RWPE2 (cell line): ENCODE measurements at regions not wholly inside any gene's neighbourhood (a gene's known extent, or its start where the extent isn't known, plus 50 kb on each side); places are given as distances from the start of the nearest gene placed in this dataset.

Experiments used
- ATAC-seq: fragments of 200-7000 bp; cut with Tn5 transposase; 3 replicates; pipeline ENCODE4 v1.9.1; 2021; ENCODE audit warnings: low read depth
- DNase-seq: peaks from one replicate; pipeline ENCODE4 v3.0.0-alpha.2; 2020; ENCODE audit warnings: low spot score
- H3K27ac ChIP-seq: fragments of 450-650 bp; 2 replicates; pipeline ENCODE4 v1.5.1; 2017; ENCODE audit warnings: mild to moderate bottlenecking; ENCODE audit not compliant: poor library complexity, severe bottlenecking
- H3K27me3 ChIP-seq: fragments of 250-450 bp; sonication (Bioruptor Pico); 2 replicates; pipeline ENCODE4 v1.5.1; 2021; ENCODE audit warnings: mild to moderate bottlenecking, moderate library complexity; ENCODE audit not compliant: insufficient read depth, poor library complexity, severe bottlenecking
- H3K36me3 ChIP-seq: fragments of 250-450 bp; sonication (Bioruptor Pico); 2 replicates; pipeline ENCODE4 v1.5.1; 2020; ENCODE audit warnings: low read depth, mild to moderate bottlenecking, moderate library complexity
- H3K4me1 ChIP-seq: fragments of 250-450 bp; sonication (Bioruptor Pico); 2 replicates; pipeline ENCODE4 v1.5.1; 2021; ENCODE audit warnings: mild to moderate bottlenecking, moderate library complexity; ENCODE audit not compliant: insufficient read depth, poor library complexity, severe bottlenecking
- H3K4me3 ChIP-seq: fragments of 250-450 bp; sonication (Bioruptor Pico); 2 replicates; pipeline ENCODE4 v1.5.1; 2021; ENCODE audit warnings: mild to moderate bottlenecking, moderate library complexity; ENCODE audit not compliant: severe bottlenecking
- H3K9me3 ChIP-seq: fragments of 250-450 bp; sonication (Bioruptor Pico); 2 replicates; pipeline ENCODE4 v1.5.1; 2021; ENCODE audit warnings: mild to moderate bottlenecking, moderate library complexity; ENCODE audit not compliant: severe bottlenecking
- CTCF ChIP-seq: fragments of 450-650 bp; IDR thresholded peaks from one replicate; pipeline ENCODE4 v1.5.1; 2017; ENCODE audit warnings: mild to moderate bottlenecking, moderate library complexity; ENCODE audit not compliant: poor library complexity, severe bottlenecking

- H3K27me3 ChIP-seq: no peaks in the 10 kb centered on the region
- H3K4me1 ChIP-seq: no peaks in the 10 kb centered on the region
- no peak for TF ChIP-seq CTCF
- no peak for DNase-seq
- no peaks in the 10 kb centered on the region for H3K9me3 ChIP-seq
- no peak overlapping the region for H3K4me3 ChIP-seq
- H3K36me3 ChIP-seq: no peaks in the 10 kb centered on the region
- no peak for ATAC-seq
- no peak overlapping the region for H3K27ac ChIP-seq
Observed at GRCh38 chr13:106660746-106661625, 93.0 kb upstream of the ARGLU1 start.

- H3K27me3 ChIP-seq: no peaks in the 10 kb centered on the region
- no peak overlapping the region for H3K27ac ChIP-seq
- H3K36me3 ChIP-seq: no peaks in the 10 kb centered on the region
- H3K4me3 ChIP-seq: no peak overlapping the region
- H3K4me1 ChIP-seq: no peaks in the 10 kb centered on the region
- no peak for DNase-seq
- H3K9me3 ChIP-seq: no peaks in the 10 kb centered on the region
- no peak for ATAC-seq
- TF ChIP-seq CTCF: no peak
Observed at GRCh38 chr13:106657104-106657503, 89.2 kb upstream of the ARGLU1 start.

GRCh38 chr13:106656186-106656585 lies 88.2 kb upstream of the ARGLU1 start:
- ATAC-seq (no peak), DNase-seq (no peak)
- TF ChIP-seq CTCF: no peak
- Histone ChIP-seq H3K27ac (no peak overlapping the region), H3K4me3 (no peak overlapping the region), H3K27me3 (no peaks in the 10 kb centered on the region), H3K9me3 (no peaks in the 10 kb centered on the region), H3K36me3 (no peaks in the 10 kb centered on the region), H3K4me1 (no peaks in the 10 kb centered on the region)

- no peak overlapping the region for H3K4me3 ChIP-seq
- H3K36me3 ChIP-seq: no peaks in the 10 kb centered on the region
- TF ChIP-seq CTCF: no peak
- H3K27ac ChIP-seq: no peak overlapping the region
- H3K27me3 ChIP-seq: no peaks in the 10 kb centered on the region
- H3K4me1 ChIP-seq: no peaks in the 10 kb centered on the region
- DNase-seq: no peak
- no peaks in the 10 kb centered on the region for H3K9me3 ChIP-seq
- ATAC-seq: no peak
Observed at GRCh38 chr13:106651442-106651841, 83.5 kb upstream of the ARGLU1 start.

GRCh38 chr13:106650690-106651205 lies 82.8 kb upstream of the ARGLU1 start:
- no peaks in the 10 kb centered on the region for H3K4me1 ChIP-seq
- H3K36me3 ChIP-seq: no peaks in the 10 kb centered on the region
- TF ChIP-seq CTCF: no peak
- no peak for DNase-seq
- no peak overlapping the region for H3K4me3 ChIP-seq
- no peak for ATAC-seq
- H3K27ac ChIP-seq: no peak overlapping the region
- no peaks in the 10 kb centered on the region for H3K9me3 ChIP-seq
- no peaks in the 10 kb centered on the region for H3K27me3 ChIP-seq
